NT2/D1 (cell line): ENCODE measurements at regions not wholly inside any gene's neighbourhood (a gene's known extent, or its start where the extent isn't known, plus 50 kb on each side); places are given as distances from the start of the nearest gene placed in this dataset.
"Not testable (repeated sequence)": the region's sequence is repeated elsewhere in the genome, so short reads cannot be mapped to it uniquely, and the experiment has no call there.

ENCODE experiments used
- DNase-seq: peaks from one replicate; pipeline ENCODE4 v3.0.0-alpha.2; 2011; ENCODE audit warnings: low read depth, low spot score
- H3K27me3 ChIP-seq: 2 replicates; pipeline ENCODE4 v1.6.0; 2011; ENCODE audit warnings: mild to moderate bottlenecking; ENCODE audit not compliant: insufficient read length, insufficient read depth
- H3K36me3 ChIP-seq: 2 replicates; pipeline ENCODE4 v1.6.1; 2011; ENCODE audit warnings: mild to moderate bottlenecking, low read length, mixed read lengths; ENCODE audit not compliant: insufficient read depth, insufficient read length
- H3K4me1 ChIP-seq: 2 replicates; pipeline ENCODE4 v1.5.1; 2011; ENCODE audit not compliant: insufficient read depth, insufficient read length
- H3K4me3 ChIP-seq: 2 replicates; pipeline ENCODE4 v1.5.1; 2011; ENCODE audit warnings: low read depth; ENCODE audit not compliant: insufficient read length
- H3K9ac ChIP-seq: 2 replicates; pipeline ENCODE4 v1.6.0; 2011; ENCODE audit warnings: low read depth; ENCODE audit not compliant: insufficient read length
- H3K9me3 ChIP-seq: 2 replicates; pipeline ENCODE4 v1.5.1; 2011; ENCODE audit warnings: mild to moderate bottlenecking, low read length; ENCODE audit not compliant: insufficient read depth
- SUZ12 ChIP-seq: IDR thresholded peaks from 2 replicates; pipeline ENCODE4 v1.6.1; 2011; ENCODE audit not compliant: insufficient read length, insufficient read depth; ENCODE audit errors: extremely low read depth
- YY1 ChIP-seq: IDR thresholded peaks from 2 replicates; pipeline ENCODE4 v1.6.1; 2011; ENCODE audit not compliant: insufficient read length, insufficient read depth
- ZNF274 ChIP-seq: IDR thresholded peaks from 2 replicates; pipeline ENCODE4 v1.6.1; 2011; ENCODE audit warnings: mild to moderate bottlenecking, low read depth, low read length

GRCh38 chr11:95413021-95413420, 182.0 kb upstream of the SESN3 start:
- DNase-seq, result no peak
- Histone ChIP-seq H3K27me3 (no peaks in the 10 kb centered on the region), H3K9ac (no peak overlapping the region), H3K4me3 (no peak overlapping the region), H3K9me3 (no peaks in the 10 kb centered on the region), H3K4me1 (no peaks in the 10 kb centered on the region), H3K36me3 (no peaks in the 10 kb centered on the region)
- TF ChIP-seq SUZ12, result no peak
- no peak for TF ChIP-seq YY1
- TF ChIP-seq ZNF274, result no peak

- no peak for DNase-seq
- no peak for TF ChIP-seq YY1
- no peak for TF ChIP-seq SUZ12
- TF ChIP-seq ZNF274, result no peak
- no peaks in the 10 kb centered on the region for H3K9me3 ChIP-seq
Observed at GRCh38 chr11:95412074-95412473, 181.1 kb upstream of the SESN3 start.

GRCh38 chr11:95410707-95411106, 179.7 kb upstream of the SESN3 start:
- H3K9me3 ChIP-seq, H3K9ac ChIP-seq, H3K4me1 ChIP-seq, DNase-seq, H3K4me3 ChIP-seq, H3K27me3 ChIP-seq, H3K36me3 ChIP-seq: not testable (repeated sequence)

More at GRCh38 chr11:95412074-95412473, 181.1 kb upstream of the SESN3 start:
- Histone ChIP-seq H3K27me3 (no peaks in the 10 kb centered on the region), H3K36me3 (no peaks in the 10 kb centered on the region), H3K4me1 (no peaks in the 10 kb centered on the region), H3K4me3 (no peak overlapping the region), H3K9ac (no peak overlapping the region)

- Histone ChIP-seq H3K4me3 (no peak overlapping the region), H3K36me3 (no peaks in the 10 kb centered on the region), H3K9me3 (no peaks in the 10 kb centered on the region; the same call in 1 of the 2 replicates), H3K4me1 (no peaks in the 10 kb centered on the region), H3K27me3 (no peaks in the 10 kb centered on the region), H3K9ac (no peak overlapping the region)
- no peak for TF ChIP-seq SUZ12
- TF ChIP-seq YY1, result no peak
- no peak for TF ChIP-seq ZNF274
- no peak for DNase-seq
Observed at GRCh38 chr11:95406271-95406670, 175.3 kb upstream of the SESN3 start.

- Histone ChIP-seq H3K9me3 (no peaks in the 10 kb centered on the region; the same call in 1 of the 2 replicates), H3K27me3 (no peaks in the 10 kb centered on the region), H3K4me3 (no peak overlapping the region), H3K4me1 (no peaks in the 10 kb centered on the region), H3K36me3 (no peaks in the 10 kb centered on the region), H3K9ac (no peak overlapping the region)
- DNase-seq, result peak; percentile 63
- no peak for TF ChIP-seq ZNF274
- TF ChIP-seq YY1, result no peak
- TF ChIP-seq SUZ12, result no peak
Observed at GRCh38 chr11:95404370-95404769, 173.4 kb upstream of the SESN3 start.

GRCh38 chr11:95398437-95399112, 167.6 kb upstream of the SESN3 start:
- TF ChIP-seq SUZ12 (no peak), YY1 (no peak), ZNF274 (no peak)
- no peak overlapping the region for H3K4me3 ChIP-seq

GRCh38 chr11:95392644-95393043, 161.6 kb upstream of the SESN3 start:
- Histone ChIP-seq H3K9ac (no peak overlapping the region), H3K36me3 (no peaks in the 10 kb centered on the region), H3K4me1 (no peaks in the 10 kb centered on the region), H3K9me3 (no peaks in the 10 kb centered on the region), H3K4me3 (no peak overlapping the region), H3K27me3 (no peaks in the 10 kb centered on the region)
- DNase-seq, result no peak
- TF ChIP-seq YY1 (no peak), SUZ12 (no peak), ZNF274 (no peak)

More at GRCh38 chr11:95398437-95399112, 167.6 kb upstream of the SESN3 start:
- Histone ChIP-seq H3K4me1 (no peaks in the 10 kb centered on the region), H3K36me3 (no peaks in the 10 kb centered on the region), H3K9me3 (no peaks in the 10 kb centered on the region), H3K9ac (no peak overlapping the region), H3K27me3 (no peaks in the 10 kb centered on the region)
- DNase-seq, result no peak

- H3K4me1 ChIP-seq, result no peaks in the 10 kb centered on the region
- DNase-seq, result no peak
- no peaks in the 10 kb centered on the region for H3K27me3 ChIP-seq
- no peaks in the 10 kb centered on the region for H3K36me3 ChIP-seq
- TF ChIP-seq SUZ12 (no peak), YY1 (no peak), ZNF274 (no peak)
- H3K9ac ChIP-seq, result no peak overlapping the region
- no peaks in the 10 kb centered on the region for H3K9me3 ChIP-seq
- no peak overlapping the region for H3K4me3 ChIP-seq
Observed at GRCh38 chr11:95389427-95389826, 158.4 kb upstream of the SESN3 start.
